ENCODE measurements at regions not wholly inside any gene's neighbourhood (a gene's known extent, or its start where the extent isn't known, plus 50 kb on each side); places are given as distances from the start of the nearest gene placed in this dataset.

DNA sequence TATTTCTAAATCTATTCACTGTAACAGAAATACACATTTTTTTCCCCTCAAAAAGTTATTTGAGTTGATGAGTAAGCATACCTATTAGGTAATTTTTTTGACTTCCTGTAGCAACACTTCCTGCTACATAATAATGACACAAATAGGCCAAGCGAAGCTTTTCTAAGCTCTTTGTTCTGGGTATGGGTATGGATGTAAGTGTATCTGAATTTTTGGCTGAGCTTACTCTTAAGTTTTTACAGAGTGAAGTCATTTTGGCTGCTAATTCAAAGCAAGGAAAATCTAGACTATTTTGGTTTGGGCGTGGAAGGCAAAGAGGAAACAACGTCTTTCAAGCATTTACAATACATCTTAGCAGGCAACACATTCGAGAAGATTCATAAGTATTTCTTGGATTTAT lies 1206.0 kb upstream of the FLRT2 start:
- no peak for TF ChIP-seq EZH2 (IDR thresholded peaks at IDR 0.05; ENCODE audit: borderline replicate concordance, low read depth, low read length, severe bottlenecking)
- TF ChIP-seq, protein P1, sequence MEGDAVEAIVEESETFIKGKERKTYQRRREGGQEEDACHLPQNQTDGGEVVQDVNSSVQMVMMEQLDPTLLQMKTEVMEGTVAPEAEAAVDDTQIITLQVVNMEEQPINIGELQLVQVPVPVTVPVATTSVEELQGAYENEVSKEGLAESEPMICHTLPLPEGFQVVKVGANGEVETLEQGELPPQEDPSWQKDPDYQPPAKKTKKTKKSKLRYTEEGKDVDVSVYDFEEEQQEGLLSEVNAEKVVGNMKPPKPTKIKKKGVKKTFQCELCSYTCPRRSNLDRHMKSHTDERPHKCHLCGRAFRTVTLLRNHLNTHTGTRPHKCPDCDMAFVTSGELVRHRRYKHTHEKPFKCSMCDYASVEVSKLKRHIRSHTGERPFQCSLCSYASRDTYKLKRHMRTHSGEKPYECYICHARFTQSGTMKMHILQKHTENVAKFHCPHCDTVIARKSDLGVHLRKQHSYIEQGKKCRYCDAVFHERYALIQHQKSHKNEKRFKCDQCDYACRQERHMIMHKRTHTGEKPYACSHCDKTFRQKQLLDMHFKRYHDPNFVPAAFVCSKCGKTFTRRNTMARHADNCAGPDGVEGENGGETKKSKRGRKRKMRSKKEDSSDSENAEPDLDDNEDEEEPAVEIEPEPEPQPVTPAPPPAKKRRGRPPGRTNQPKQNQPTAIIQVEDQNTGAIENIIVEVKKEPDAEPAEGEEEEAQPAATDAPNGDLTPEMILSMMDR (IDR thresholded peaks at IDR 0.05; ENCODE audit: borderline replicate concordance, extremely low read depth, low read length, poor library complexity, severe bottlenecking), result no peak

Measured in DND-41 (cell line).